HG03469 (cell line): ENCODE measurements at regions not wholly inside any gene's neighbourhood (a gene's known extent, or its start where the extent isn't known, plus 50 kb on each side); places are given as distances from the start of the nearest gene placed in this dataset.

Experiments
- ATAC-seq: cut with Tn5 transposase; IDR thresholded peaks from one replicate; pipeline ENCODE4 v1.9.1; 2021; ENCODE audit warnings: mild to moderate bottlenecking, moderate library complexity, moderate number of reproducible peaks; ENCODE audit not compliant: unreplicated experiment

- ATAC-seq: no peak
Measured at GRCh38 chr15:85889956-85890619, 95.4 kb upstream of the KLHL25 start.

DNA sequence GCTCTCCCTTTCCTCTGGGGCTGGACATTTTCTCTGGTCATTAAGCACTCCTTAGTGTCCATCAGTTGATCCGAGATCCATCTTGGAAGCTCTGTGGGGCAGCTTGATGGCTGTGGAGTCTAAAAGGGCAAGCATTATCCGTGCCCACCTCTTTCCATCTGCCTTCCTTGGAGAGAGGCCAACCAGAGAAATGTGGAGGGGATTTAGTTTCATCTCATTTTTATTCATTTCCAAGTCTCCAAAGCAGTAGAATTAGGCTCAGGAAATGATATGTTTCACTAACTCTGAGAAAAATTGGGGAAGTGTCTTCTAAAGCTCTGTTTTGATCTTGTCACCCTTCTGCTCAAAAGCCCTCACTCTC, 95.9 kb upstream of the KLHL25 start:
- no peak for ATAC-seq

- ATAC-seq: no peak
Measured at GRCh38 chr15:85891470-85891869, 96.7 kb upstream of the KLHL25 start.

- no peak for ATAC-seq
Measured at GRCh38 chr15:85892232-85892631, 97.5 kb upstream of the KLHL25 start.

- ATAC-seq: no peak
Measured at GRCh38 chr15:85897207-85897894, 102.6 kb upstream of the KLHL25 start.

DNA sequence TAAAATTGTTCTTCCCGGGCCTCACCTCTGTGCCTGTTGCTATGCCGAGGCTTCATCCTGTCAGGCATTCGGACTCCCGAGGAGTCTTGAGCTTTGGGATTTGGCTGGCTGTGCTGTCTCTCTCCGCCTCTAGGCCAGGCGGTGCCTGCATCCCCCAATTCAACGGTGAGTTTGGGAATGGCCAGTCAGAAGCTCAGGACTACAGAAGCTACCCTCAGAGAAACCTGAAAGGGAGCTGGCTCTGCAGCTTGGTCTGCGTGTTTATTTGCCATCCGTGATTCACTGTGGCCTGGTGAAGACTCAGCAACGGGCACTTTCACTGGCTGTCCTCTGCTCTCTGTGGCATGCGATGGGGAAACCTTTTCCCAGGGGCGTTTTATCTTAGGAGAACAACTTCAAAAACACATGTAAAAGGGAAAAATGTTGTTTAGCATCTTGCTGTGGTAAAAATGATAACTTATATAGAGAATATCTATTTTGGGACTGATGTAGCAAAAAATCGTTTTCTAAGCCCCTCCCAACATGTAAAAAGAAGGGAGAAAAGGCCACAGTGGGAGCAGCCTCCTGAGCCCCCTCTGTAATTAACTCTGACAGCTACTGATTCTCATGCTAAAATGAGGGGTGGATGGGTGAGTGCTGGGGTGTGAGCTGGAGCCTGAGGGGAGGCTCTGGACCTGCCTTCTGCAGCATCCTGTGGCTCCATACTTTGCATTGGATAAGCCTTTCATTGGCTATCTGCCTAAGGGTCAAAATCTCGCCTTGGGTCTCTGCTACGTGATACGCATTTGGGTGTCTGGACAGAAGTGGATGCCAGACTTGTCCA, 103.4 kb upstream of the KLHL25 start:
- no peak for ATAC-seq

DNA sequence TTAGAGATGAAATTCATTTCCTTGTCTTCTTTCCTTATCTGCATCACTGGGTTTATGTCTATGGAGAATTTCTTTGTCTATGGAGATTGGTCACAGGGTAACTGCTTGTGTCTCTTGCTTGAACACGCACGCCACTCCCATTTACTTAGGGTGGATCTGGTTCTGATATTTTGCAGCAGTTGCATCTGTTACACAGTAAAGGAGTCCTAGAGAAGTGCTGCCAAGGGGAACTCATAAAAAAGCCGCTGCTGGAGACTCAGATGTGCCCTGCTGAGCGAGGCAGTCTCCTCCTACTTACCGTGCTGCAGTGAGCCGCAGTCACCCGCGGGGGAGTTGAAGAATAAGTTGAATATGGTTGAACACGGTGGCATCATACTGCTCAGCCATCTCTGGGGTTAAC, 105.2 kb upstream of the KLHL25 start:
- no peak for ATAC-seq

- ATAC-seq: no peak
Measured at GRCh38 chr15:85905751-85906450, 111.2 kb upstream of the KLHL25 start.

DNA sequence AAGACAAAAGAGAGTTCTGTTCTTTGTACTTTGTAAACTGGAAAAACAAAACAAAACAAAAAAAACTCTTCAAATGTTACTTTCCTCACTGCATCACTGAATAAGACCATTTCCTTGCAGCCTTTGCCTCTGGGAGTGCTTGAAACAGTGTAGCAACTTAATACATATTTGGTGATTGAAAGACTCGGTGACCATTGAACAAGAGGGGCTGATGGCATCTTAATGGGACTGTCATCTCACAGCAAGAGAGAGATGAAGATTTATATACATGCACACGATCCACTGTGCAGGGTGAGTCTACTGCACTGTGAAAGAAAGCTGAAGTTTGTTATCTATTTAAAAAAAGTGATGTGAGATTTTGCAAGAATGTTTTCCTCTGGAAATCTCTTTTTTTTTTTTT, 111.9 kb upstream of the KLHL25 start:
- ATAC-seq: no peak

GRCh38 chr15:85910834-85911233, 116.1 kb upstream of the KLHL25 start:
- ATAC-seq: no peak

- ATAC-seq: no peak
Measured at GRCh38 chr15:85913461-85913860, 118.7 kb upstream of the KLHL25 start.

- no peak for ATAC-seq
Measured at GRCh38 chr15:85920956-85921355, 126.2 kb upstream of the KLHL25 start.

DNA sequence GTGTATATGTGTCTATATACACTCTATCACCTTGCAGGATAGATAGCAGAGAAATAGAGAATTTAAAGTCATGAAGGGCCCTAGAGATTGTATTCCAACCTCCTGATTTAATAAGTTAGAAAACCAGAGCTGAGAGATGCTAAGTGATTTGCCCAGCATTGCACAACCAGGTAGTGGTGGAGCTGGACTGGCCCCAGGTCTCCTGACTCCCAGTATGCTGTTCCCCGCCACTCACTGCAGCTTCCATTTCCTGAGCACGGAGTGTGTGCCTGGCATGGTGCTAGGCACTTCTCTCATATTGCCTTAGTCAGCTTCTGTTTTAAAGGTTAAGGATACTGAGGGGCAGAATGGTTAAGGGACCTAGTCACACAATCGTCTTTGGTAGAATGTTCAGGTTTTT, 129.4 kb upstream of the KLHL25 start:
- no peak for ATAC-seq

- no peak for ATAC-seq
Measured at GRCh38 chr15:85925649-85926237, 131.0 kb upstream of the KLHL25 start.

DNA sequence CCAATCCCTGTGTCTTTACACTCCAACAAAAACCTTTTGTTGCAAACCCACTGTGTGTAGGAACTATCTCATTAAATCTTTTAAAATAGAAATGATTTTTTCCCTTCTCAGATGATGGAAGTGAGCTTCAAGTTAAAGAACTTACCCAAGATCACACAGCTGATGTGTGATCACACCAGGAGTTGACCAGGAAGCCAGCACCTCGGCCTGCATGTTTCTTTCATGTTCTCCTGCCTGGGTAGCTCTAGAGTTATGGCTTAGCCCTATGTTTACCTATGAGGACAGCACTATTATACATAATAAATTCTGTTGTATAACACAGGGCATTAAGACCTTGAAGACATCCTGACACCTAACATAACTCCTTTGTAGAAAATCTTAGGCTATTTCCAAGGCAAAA, 132.1 kb upstream of the KLHL25 start:
- no peak for ATAC-seq

DNA sequence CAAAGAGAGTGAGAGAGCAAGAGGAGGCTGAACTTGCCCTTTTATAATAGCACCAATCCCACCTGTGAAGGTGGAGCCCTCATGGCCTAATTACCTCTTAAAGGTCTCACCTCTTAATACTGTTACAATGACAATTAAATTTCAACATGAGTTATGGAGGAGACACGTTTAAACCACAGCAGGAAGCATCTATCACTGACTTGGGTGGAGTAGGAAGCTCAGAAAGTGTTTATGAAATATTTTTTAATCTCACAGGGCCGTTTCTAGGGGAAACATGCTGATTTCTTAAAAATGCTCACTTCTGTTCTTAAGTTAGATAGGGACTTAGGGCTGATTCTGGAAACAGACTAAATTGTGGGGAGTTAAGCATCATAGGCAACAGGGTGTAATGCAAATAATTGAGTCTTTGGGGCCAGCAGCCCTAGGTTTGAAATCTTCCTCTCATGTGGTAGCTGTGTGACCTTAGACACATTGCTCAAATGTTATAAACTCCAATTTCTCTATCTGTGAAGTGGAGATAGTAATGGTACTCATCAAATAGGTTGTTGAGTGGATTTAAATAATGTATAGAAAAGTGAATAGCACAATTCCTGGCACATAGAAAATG, 133.3 kb upstream of the KLHL25 start:
- no peak for ATAC-seq

- ATAC-seq: no peak
Measured at GRCh38 chr15:85929786-85930185, 135.1 kb upstream of the KLHL25 start.

DNA sequence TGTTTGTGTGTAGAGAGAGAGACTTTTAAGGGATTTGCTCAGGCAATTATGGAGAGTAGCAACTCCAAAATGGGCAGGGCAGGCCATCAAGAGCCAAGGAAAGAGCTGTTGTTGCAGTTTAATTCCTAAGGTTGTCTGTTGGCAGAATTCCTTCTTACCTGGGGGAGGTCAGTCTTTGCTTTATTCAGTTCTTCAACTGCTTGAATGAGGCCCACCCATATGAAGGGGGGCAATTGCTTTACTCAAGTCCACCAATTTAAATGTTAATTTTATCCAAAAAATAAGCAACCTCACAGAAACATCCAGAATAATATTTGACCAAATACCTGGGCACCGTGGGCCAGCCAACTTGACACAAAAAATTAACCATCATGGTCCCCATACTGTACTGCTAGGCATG, 137.7 kb upstream of the KLHL25 start:
- ATAC-seq: no peak

GRCh38 chr15:85934691-85935090, 140.0 kb upstream of the KLHL25 start:
- ATAC-seq: no peak

DNA sequence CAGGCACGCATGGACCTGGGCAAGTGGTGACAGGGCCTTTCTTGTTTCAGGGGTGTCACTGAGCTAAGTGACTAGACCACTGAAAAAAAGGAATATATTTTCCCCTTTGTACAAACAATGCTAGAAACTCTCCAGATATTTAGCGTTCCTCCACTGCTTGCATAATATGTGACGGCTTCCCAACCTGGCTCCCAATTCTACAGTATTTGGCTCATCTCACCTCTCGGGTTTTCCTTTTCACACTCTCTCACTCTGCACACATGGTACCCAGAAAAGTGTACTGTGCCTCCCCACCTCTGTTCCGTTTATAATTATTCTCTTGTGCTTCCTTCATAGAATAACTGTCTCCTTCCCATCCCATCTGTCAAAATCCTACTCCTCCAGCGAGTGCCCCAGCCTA, 140.5 kb upstream of the KLHL25 start:
- ATAC-seq: no peak

GRCh38 chr15:85937661-85938060, 142.0 kb upstream of the AGBL1 start:
- ATAC-seq: no peak
